ENCODE measurements at regions not wholly inside any gene's neighbourhood (a gene's known extent, or its start where the extent isn't known, plus 50 kb on each side); places are given as distances from the start of the nearest gene placed in this dataset.

- no peaks in the 10 kb centered on the region for H3K36me3 ChIP-seq
- H3K27me3 ChIP-seq = no peaks in the 10 kb centered on the region
- no peaks in the 10 kb centered on the region for H3K4me1 ChIP-seq
- no peaks in the 10 kb centered on the region for H3K9me3 ChIP-seq
- no peak for DNase-seq
- no peak overlapping the region for H3K4me3 ChIP-seq
- H3K27ac ChIP-seq = no peak overlapping the region
- intact Hi-C loops (cut with DNase I) = no loop called here
- TF ChIP-seq POLR2AphosphoS5 (IDR thresholded peaks at IDR 0.05) = no peak
- TF ChIP-seq, protein P1, sequence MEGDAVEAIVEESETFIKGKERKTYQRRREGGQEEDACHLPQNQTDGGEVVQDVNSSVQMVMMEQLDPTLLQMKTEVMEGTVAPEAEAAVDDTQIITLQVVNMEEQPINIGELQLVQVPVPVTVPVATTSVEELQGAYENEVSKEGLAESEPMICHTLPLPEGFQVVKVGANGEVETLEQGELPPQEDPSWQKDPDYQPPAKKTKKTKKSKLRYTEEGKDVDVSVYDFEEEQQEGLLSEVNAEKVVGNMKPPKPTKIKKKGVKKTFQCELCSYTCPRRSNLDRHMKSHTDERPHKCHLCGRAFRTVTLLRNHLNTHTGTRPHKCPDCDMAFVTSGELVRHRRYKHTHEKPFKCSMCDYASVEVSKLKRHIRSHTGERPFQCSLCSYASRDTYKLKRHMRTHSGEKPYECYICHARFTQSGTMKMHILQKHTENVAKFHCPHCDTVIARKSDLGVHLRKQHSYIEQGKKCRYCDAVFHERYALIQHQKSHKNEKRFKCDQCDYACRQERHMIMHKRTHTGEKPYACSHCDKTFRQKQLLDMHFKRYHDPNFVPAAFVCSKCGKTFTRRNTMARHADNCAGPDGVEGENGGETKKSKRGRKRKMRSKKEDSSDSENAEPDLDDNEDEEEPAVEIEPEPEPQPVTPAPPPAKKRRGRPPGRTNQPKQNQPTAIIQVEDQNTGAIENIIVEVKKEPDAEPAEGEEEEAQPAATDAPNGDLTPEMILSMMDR (IDR thresholded peaks at IDR 0.05) = no peak
- TF ChIP-seq POLR2A (IDR thresholded peaks at IDR 0.05) = no peak
- TF ChIP-seq EP300 (IDR thresholded peaks at IDR 0.05) = no peak
- 76 to 81% methylated on average over 3 of the region's 3 CpGs for WGBS, 2 donors
Measured at GRCh38 chr15:61499376-61499775, 270.3 kb upstream of the RORA start.

- Histone ChIP-seq H3K27ac (no peak overlapping the region), H3K4me1 (no peaks in the 10 kb centered on the region), H3K36me3 (no peaks in the 10 kb centered on the region), H3K27me3 (no peaks in the 10 kb centered on the region), H3K9me3 (no peaks in the 10 kb centered on the region), H3K4me3 (no peak overlapping the region)
- intact Hi-C loops (cut with DNase I) = no loop called here
- DNase-seq = no peak
- TF ChIP-seq POLR2AphosphoS5 (IDR thresholded peaks at IDR 0.05) (no peak), POLR2A (IDR thresholded peaks at IDR 0.05) (no peak)
- 74 to 81% methylated on average over 1 of the region's 1 CpG for WGBS, 2 donors
Measured at GRCh38 chr15:61489571-61489970, 260.5 kb upstream of the RORA start.

- Histone ChIP-seq H3K36me3 (no peaks in the 10 kb centered on the region), H3K27ac (no peak overlapping the region), H3K4me3 (no peak overlapping the region), H3K4me1 (no peaks in the 10 kb centered on the region), H3K9me3 (no peaks in the 10 kb centered on the region), H3K27me3 (no peaks in the 10 kb centered on the region)
- 94 to 96% methylated on average over 5 of the region's 6 CpGs for WGBS, 2 donors
- no peak for DNase-seq
- TF ChIP-seq POLR2A (IDR thresholded peaks at IDR 0.05) = no peak
- no peak for TF ChIP-seq EP300 (IDR thresholded peaks at IDR 0.05)
- TF ChIP-seq, protein P1 (IDR thresholded peaks at IDR 0.05) = no peak
- TF ChIP-seq POLR2AphosphoS5 (IDR thresholded peaks at IDR 0.05) = no peak
- intact Hi-C loops (cut with DNase I) = no loop called here
Measured at GRCh38 chr15:61483599-61483998, 254.5 kb upstream of the RORA start.

DNA sequence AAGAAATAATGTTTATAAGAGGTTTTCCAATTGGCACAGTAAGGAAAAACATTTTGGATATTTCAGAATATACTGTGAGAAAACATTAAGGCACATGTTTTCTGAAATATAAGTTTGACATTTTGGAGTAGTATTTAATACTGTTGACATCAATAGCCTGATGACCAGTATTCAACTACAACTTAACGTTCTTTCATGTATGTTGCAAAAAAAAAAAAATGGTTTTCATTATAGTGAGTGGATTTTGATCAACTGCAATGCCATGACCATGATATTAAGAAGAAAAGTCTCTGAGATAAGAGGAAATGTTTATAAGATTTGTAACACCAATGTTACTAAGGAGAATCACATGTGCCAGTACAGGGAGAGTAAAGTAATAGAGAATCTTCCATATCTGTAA lies 252.8 kb upstream of the RORA start:
- Histone ChIP-seq H3K4me3 (no peak overlapping the region), H3K9me3 (no peaks in the 10 kb centered on the region), H3K4me1 (no peaks in the 10 kb centered on the region), H3K36me3 (no peaks in the 10 kb centered on the region), H3K27me3 (no peaks in the 10 kb centered on the region), H3K27ac (no peak overlapping the region)
- WGBS, 2 donors = 69 to 76% methylated on average over 1 of the region's 1 CpG
- TF ChIP-seq, protein P1 (IDR thresholded peaks at IDR 0.05) = no peak
- TF ChIP-seq POLR2AphosphoS5 (IDR thresholded peaks at IDR 0.05) (no peak), EP300 (IDR thresholded peaks at IDR 0.05) (no peak), POLR2A (IDR thresholded peaks at IDR 0.05) (no peak)
- no peak for DNase-seq
- intact Hi-C loops (cut with DNase I) = no loop called here

DNA sequence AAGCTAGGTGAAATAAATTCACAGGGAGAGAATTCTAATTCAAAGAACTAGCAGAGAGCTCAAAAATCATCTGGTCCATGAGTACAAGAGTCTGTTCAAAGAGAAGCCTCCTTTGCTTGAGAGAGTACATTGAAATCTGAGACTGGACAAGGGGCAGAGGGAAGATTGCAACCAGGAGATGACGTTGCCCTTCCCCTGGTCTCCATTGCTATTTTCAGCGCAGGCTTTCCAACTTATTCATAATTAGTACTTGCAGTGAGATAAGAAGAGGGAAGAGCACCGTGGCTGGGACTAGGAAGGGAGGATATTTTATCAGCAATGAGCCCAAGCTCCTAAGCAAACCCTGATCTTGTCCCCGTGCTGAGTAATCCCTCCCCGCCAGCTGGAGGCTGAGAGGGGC lies 251.8 kb upstream of the RORA start:
- Histone ChIP-seq H3K9me3 (no peaks in the 10 kb centered on the region), H3K27ac (no peak overlapping the region), H3K4me3 (no peak overlapping the region), H3K4me1 (no peaks in the 10 kb centered on the region), H3K36me3 (no peaks in the 10 kb centered on the region), H3K27me3 (no peaks in the 10 kb centered on the region)
- no peak for DNase-seq
- WGBS, 2 donors = 61 to 73% methylated on average over 5 of the region's 5 CpGs
- intact Hi-C loops (cut with DNase I) = no loop called here
- TF ChIP-seq POLR2AphosphoS5 (IDR thresholded peaks at IDR 0.05) (no peak), POLR2A (IDR thresholded peaks at IDR 0.05) (no peak), EP300 (IDR thresholded peaks at IDR 0.05) (no peak)
- TF ChIP-seq, protein P1 (IDR thresholded peaks at IDR 0.05) = no peak
